ENCODE measurements at regions not wholly inside any gene's neighbourhood (a gene's known extent, or its start where the extent isn't known, plus 50 kb on each side); places are given as distances from the start of the nearest gene placed in this dataset.

GRCh38 chr7:25966469-25966868 is 185.5 kb upstream of the NFE2L3 start:
- Histone ChIP-seq H3K36me3 (ENCODE audit: control insufficient read depth, insufficient read depth, low read length) (no peaks in the 10 kb centered on the region), H3K4me3 (replicated peaks; ENCODE audit: low read depth, low read length) (peak overlapping the region; percentile 42), H3K27me3 (replicated peaks; ENCODE audit: control insufficient read depth, insufficient read depth, low read length) (no peaks in the 10 kb centered on the region)
- DNase-seq (ENCODE audit: extremely low read depth, insufficient read length), result no peak
- TF ChIP-seq, protein P1, sequence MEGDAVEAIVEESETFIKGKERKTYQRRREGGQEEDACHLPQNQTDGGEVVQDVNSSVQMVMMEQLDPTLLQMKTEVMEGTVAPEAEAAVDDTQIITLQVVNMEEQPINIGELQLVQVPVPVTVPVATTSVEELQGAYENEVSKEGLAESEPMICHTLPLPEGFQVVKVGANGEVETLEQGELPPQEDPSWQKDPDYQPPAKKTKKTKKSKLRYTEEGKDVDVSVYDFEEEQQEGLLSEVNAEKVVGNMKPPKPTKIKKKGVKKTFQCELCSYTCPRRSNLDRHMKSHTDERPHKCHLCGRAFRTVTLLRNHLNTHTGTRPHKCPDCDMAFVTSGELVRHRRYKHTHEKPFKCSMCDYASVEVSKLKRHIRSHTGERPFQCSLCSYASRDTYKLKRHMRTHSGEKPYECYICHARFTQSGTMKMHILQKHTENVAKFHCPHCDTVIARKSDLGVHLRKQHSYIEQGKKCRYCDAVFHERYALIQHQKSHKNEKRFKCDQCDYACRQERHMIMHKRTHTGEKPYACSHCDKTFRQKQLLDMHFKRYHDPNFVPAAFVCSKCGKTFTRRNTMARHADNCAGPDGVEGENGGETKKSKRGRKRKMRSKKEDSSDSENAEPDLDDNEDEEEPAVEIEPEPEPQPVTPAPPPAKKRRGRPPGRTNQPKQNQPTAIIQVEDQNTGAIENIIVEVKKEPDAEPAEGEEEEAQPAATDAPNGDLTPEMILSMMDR (IDR thresholded peaks at IDR 0.05; ENCODE audit: insufficient read depth, low read length, poor library complexity, severe bottlenecking), result no peak

DNA sequence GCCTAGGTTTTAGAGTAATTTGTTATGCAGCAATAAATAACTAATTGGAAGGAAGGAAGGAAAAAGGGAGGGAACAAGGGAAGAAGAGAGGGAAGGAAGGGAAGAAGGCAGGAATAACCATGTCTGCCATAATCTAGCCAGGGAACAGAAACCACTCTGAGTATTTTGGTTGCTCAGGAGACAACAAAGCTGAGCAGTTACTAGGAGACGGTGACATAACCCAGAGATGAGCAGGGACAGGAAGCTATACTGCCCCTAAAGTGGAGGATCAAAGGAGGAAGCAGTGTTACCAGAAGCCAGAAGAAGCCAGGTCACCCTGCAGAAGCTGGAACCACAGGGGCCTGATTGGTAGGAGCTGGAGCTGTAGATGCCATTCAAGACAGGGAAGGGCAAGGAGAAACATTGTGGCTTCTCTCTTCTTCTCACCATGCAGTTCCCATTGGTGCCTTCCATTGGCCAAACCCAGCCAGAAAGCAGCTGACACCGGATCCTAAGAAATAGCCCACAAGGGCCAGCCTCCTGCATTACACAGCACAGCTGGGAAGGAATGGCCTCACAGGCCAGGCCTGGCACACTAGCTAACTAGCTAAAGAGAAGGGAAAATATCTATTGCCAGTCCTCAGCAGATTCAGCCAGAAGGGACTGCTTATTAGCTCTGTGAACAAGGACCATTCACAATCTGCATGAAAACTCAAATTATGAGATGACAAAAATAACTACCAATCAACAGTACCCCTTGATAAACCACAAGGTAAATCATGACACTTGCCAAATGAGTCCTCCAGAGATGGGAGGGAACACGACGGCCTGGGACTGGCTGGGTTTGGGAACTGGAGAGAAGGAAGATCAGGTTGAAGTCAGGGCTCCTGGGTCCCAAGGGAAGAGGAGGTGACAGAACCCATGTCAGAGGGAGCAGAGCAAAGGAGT is 184.5 kb upstream of the NFE2L3 start:
- H3K27me3 ChIP-seq (replicated peaks; ENCODE audit: control insufficient read depth, insufficient read depth, low read length), result no peaks in the 10 kb centered on the region
- DNase-seq (ENCODE audit: extremely low read depth, insufficient read length), result peak; percentile 52
- H3K4me3 ChIP-seq (replicated peaks; ENCODE audit: low read depth, low read length), result peak overlapping the region; percentile 42
- no peaks in the 10 kb centered on the region for H3K36me3 ChIP-seq (ENCODE audit: control insufficient read depth, insufficient read depth, low read length)
- TF ChIP-seq, protein P1 (IDR thresholded peaks at IDR 0.05; ENCODE audit: insufficient read depth, low read length, poor library complexity, severe bottlenecking), result no peak

DNA sequence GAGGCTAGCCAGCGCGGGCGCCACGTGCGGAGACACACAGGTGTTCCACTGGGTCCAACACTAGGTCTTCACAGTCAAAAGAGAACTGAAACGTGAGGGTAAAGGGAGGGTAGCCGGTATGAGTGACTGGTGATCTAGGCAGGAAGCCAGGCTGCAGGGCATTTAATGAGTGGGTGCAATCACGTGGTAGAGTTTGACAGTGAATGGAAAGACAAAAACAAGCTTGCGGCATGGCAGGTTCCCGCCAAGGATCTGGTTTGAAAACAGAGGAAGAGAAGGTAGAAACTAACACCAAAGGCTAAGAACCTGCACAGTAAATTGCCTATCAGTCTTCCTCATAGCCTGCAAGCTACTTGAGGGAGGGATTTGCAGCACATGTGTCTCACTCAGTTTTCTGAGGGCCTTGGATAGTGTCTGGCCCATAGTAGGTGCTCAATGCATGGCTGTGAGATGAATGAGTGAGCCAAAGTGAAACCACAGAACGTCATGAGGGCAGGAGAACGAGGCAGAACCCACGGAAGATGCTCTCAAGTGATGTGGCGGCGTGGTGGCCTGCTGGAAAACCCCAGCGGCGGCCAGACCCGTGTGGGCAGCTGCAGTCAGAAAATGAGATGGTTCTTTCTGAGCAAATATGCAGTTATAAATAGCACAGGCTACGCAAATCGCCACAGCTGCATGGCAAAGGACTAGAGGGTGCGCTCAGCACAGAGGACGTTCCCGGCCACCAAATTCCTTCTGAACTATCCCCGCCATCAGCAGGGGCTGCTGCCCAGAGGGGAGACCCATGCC is 183.6 kb upstream of the NFE2L3 start:
- DNase-seq (ENCODE audit: extremely low read depth, insufficient read length), result peak; percentile 91
- no peaks in the 10 kb centered on the region for H3K36me3 ChIP-seq (ENCODE audit: control insufficient read depth, insufficient read depth, low read length)
- H3K4me3 ChIP-seq (replicated peaks; ENCODE audit: low read depth, low read length), result peak overlapping the region; percentile 39; the same call in 1 of the 2 replicates
- H3K27me3 ChIP-seq (replicated peaks; ENCODE audit: control insufficient read depth, insufficient read depth, low read length), result no peaks in the 10 kb centered on the region
- TF ChIP-seq, protein P1 (IDR thresholded peaks at IDR 0.05; ENCODE audit: insufficient read depth, low read length, poor library complexity, severe bottlenecking), result peak; percentile 38

- Histone ChIP-seq H3K4me3 (replicated peaks; ENCODE audit: low read depth, low read length) (no peak overlapping the region), H3K27me3 (replicated peaks; ENCODE audit: control insufficient read depth, insufficient read depth, low read length) (no peaks in the 10 kb centered on the region), H3K36me3 (ENCODE audit: control insufficient read depth, insufficient read depth, low read length) (no peaks in the 10 kb centered on the region)
- no peak for DNase-seq (ENCODE audit: extremely low read depth, insufficient read length)
- TF ChIP-seq, protein P1 (IDR thresholded peaks at IDR 0.05; ENCODE audit: insufficient read depth, low read length, poor library complexity, severe bottlenecking), result no peak
These were observed 181.6 kb upstream of the NFE2L3 start for GRCh38 chr7:25970356-25970755.

- DNase-seq (ENCODE audit: extremely low read depth, insufficient read length), result no peak
- H3K27me3 ChIP-seq (replicated peaks; ENCODE audit: control insufficient read depth, insufficient read depth, low read length), result no peaks in the 10 kb centered on the region
- no peak overlapping the region for H3K4me3 ChIP-seq (replicated peaks; ENCODE audit: low read depth, low read length)
- TF ChIP-seq, protein P1 (IDR thresholded peaks at IDR 0.05; ENCODE audit: insufficient read depth, low read length, poor library complexity, severe bottlenecking), result no peak
- H3K36me3 ChIP-seq (ENCODE audit: control insufficient read depth, insufficient read depth, low read length), result no peaks in the 10 kb centered on the region
These were observed 181.1 kb upstream of the NFE2L3 start for GRCh38 chr7:25970911-25971310.

Measured in GM06990 (cell line).